OCI-LY3 (cell line): ENCODE measurements at regions not wholly inside any gene's neighbourhood (a gene's known extent, or its start where the extent isn't known, plus 50 kb on each side); places are given as distances from the start of the nearest gene placed in this dataset.
"Not testable (repeated sequence)": the region's sequence is repeated elsewhere in the genome, so short reads cannot be mapped to it uniquely, and the experiment has no call there.

Experiments
- CTCF ChIP-seq: fragments of 200-600, 300-600 bp; sonication (generic); IDR thresholded peaks from 2 replicates; pipeline ENCODE4 v1.5.1; 2014; ENCODE audit warnings: antibody characterized with exemption, low read length, low read depth
- EZH2phosphoT487 ChIP-seq: fragments of 200-600 bp; shearing (Covaris generic); IDR thresholded peaks from 2 replicates; pipeline ENCODE4 v1.6.1; 2018; ENCODE audit warnings: antibody characterized with exemption, mixed run types, low read depth

DNA sequence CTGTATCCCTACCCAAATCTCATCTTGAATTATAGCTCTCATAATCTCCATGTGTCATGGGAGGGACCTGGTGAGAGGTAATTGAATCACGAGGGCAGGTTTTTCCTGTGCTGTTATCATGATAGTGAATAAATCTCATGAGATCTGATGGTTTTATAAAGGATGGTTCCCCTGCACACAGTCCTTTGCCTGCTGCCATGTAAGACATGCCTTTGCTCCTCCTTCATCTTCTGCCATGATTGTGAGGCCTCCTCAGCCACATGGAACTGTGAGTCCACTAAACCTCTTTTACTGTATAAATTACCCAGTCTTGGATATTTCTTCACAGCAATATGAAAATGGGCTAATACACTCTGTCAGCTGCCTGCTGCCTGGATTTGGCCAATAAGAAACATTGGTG is 133.8 kb upstream of the POU3F1 start:
- not testable (repeated sequence) for TF ChIP-seq EZH2phosphoT487, CTCF
